ENCODE measurements at regions not wholly inside any gene's neighbourhood (a gene's known extent, or its start where the extent isn't known, plus 50 kb on each side); places are given as distances from the start of the nearest gene placed in this dataset.

DNA sequence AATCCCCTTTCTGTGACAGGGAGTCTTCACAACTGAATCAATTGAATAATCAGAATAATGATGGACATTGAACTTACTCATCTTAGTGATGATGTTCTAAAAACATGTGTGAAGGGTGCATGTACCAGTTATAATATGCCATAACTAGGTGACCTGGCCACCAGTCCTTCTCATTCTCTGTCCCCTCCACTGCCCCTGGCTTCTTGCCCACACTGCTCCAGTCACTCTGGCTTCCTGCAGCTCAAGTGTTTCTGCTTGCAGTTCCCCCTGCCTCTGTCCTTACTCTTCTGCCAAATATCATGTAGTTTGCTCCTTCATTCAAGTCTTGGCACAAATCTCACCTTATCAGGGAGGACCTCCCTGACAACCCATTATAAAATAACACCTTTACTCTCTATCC, 168.1 kb upstream of the SLC7A11 start:
- Histone ChIP-seq H3K4me1 (ENCODE audit: insufficient read depth, low read length, poor library complexity, severe bottlenecking) (peaks cover 20% of the 10 kb centered on the region), H3K79me2 (ENCODE audit: insufficient read depth, low read length) (no peaks in the 10 kb centered on the region), H3K9me3 (ENCODE audit: insufficient read depth, low read depth, low read length) (no peaks in the 10 kb centered on the region), H3K9ac (ENCODE audit: low read depth, low read length, poor library complexity, severe bottlenecking) (no peak overlapping the region), H3K4me2 (ENCODE audit: low read depth, low read length, poor library complexity, severe bottlenecking) (no peak overlapping the region), H3F3A (ENCODE audit: low read depth) (no peaks in the 10 kb centered on the region), H3K4me3 (ENCODE audit: low read length, poor library complexity, severe bottlenecking) (no peak overlapping the region), H3K9me2 (replicated peaks; ENCODE audit: low read depth, low read length) (no peaks in the 10 kb centered on the region), H4K20me1 (ENCODE audit: insufficient read depth, low read length, poor library complexity, severe bottlenecking) (no peaks in the 10 kb centered on the region), H3K36me3 (ENCODE audit: insufficient read depth, low read length) (no peaks in the 10 kb centered on the region), H2AFZ (ENCODE audit: low read length) (no peak overlapping the region; the same call in 1 of the 2 replicates), H3K27me3 (ENCODE audit: insufficient read depth, low read length, poor library complexity, severe bottlenecking) (no peaks in the 10 kb centered on the region)
- no peak for TF ChIP-seq CTCF (conservative IDR thresholded peaks at IDR 0.05; ENCODE audit: low read length)
- no peak for TF ChIP-seq EZH2phosphoT487 (IDR thresholded peaks at IDR 0.05; ENCODE audit: borderline replicate concordance)

GRCh38 chr4:138409670-138410069, 167.5 kb upstream of the SLC7A11 start:
- H3K4me2 ChIP-seq (ENCODE audit: low read depth, low read length, poor library complexity, severe bottlenecking) = no peak overlapping the region
- H4K20me1 ChIP-seq (ENCODE audit: insufficient read depth, low read length, poor library complexity, severe bottlenecking) = no peaks in the 10 kb centered on the region
- no peak overlapping the region for H3K9ac ChIP-seq (ENCODE audit: low read depth, low read length, poor library complexity, severe bottlenecking)
- peaks cover 22% of the 10 kb centered on the region for H3K4me1 ChIP-seq (ENCODE audit: insufficient read depth, low read length, poor library complexity, severe bottlenecking)
- no peaks in the 10 kb centered on the region for H3K9me3 ChIP-seq (ENCODE audit: insufficient read depth, low read depth, low read length)
- TF ChIP-seq EZH2phosphoT487 (IDR thresholded peaks at IDR 0.05; ENCODE audit: borderline replicate concordance) (no peak), CTCF (conservative IDR thresholded peaks at IDR 0.05; ENCODE audit: low read length) (no peak)
- H3K9me2 ChIP-seq (replicated peaks; ENCODE audit: low read depth, low read length) = no peaks in the 10 kb centered on the region
- no peak overlapping the region for H3K4me3 ChIP-seq (ENCODE audit: low read length, poor library complexity, severe bottlenecking)
- no peaks in the 10 kb centered on the region for H3K27me3 ChIP-seq (ENCODE audit: insufficient read depth, low read length, poor library complexity, severe bottlenecking)
- no peaks in the 10 kb centered on the region for H3K36me3 ChIP-seq (ENCODE audit: insufficient read depth, low read length)
- H3F3A ChIP-seq (ENCODE audit: low read depth) = no peaks in the 10 kb centered on the region
- no peak overlapping the region; the same call in 1 of the 2 replicates for H2AFZ ChIP-seq (ENCODE audit: low read length)
- H3K79me2 ChIP-seq (ENCODE audit: insufficient read depth, low read length) = no peaks in the 10 kb centered on the region

DNA sequence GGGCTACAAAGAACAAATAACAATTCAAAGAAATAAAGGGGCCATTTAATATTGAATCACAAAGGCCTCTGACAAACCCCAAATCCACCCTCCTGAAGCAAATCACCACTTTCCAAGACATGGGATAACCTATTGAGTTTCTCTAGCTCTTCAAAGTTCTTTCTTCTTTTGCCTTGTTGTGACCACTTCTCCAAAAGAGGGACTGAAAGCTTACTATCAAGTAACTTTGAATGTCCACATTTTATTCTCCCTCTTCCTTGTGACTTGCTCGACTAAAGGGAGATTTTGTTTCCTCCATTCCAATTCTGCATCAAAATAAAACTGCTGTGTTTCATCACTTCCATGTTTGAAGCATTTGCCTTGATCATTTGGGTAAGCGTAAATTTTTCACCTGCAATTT, 166.6 kb upstream of the SLC7A11 start:
- Histone ChIP-seq H3F3A (ENCODE audit: low read depth) (no peaks in the 10 kb centered on the region), H3K9ac (ENCODE audit: low read depth, low read length, poor library complexity, severe bottlenecking) (no peak overlapping the region), H3K27me3 (ENCODE audit: insufficient read depth, low read length, poor library complexity, severe bottlenecking) (no peaks in the 10 kb centered on the region), H3K9me3 (ENCODE audit: insufficient read depth, low read depth, low read length) (no peaks in the 10 kb centered on the region), H3K4me2 (ENCODE audit: low read depth, low read length, poor library complexity, severe bottlenecking) (no peak overlapping the region), H3K79me2 (ENCODE audit: insufficient read depth, low read length) (no peaks in the 10 kb centered on the region), H3K9me2 (replicated peaks; ENCODE audit: low read depth, low read length) (no peaks in the 10 kb centered on the region), H4K20me1 (ENCODE audit: insufficient read depth, low read length, poor library complexity, severe bottlenecking) (no peaks in the 10 kb centered on the region), H3K4me3 (ENCODE audit: low read length, poor library complexity, severe bottlenecking) (no peak overlapping the region), H2AFZ (ENCODE audit: low read length) (no peak overlapping the region), H3K36me3 (ENCODE audit: insufficient read depth, low read length) (no peaks in the 10 kb centered on the region), H3K4me1 (ENCODE audit: insufficient read depth, low read length, poor library complexity, severe bottlenecking) (peaks cover 22% of the 10 kb centered on the region)
- no peak for TF ChIP-seq EZH2phosphoT487 (IDR thresholded peaks at IDR 0.05; ENCODE audit: borderline replicate concordance)
- TF ChIP-seq CTCF (conservative IDR thresholded peaks at IDR 0.05; ENCODE audit: low read length) = no peak
